ENCODE measurements at regions not wholly inside any gene's neighbourhood (a gene's known extent, or its start where the extent isn't known, plus 50 kb on each side); places are given as distances from the start of the nearest gene placed in this dataset.
"Not testable (repeated sequence)": the region's sequence is repeated elsewhere in the genome, so short reads cannot be mapped to it uniquely, and the experiment has no call there.

DNA sequence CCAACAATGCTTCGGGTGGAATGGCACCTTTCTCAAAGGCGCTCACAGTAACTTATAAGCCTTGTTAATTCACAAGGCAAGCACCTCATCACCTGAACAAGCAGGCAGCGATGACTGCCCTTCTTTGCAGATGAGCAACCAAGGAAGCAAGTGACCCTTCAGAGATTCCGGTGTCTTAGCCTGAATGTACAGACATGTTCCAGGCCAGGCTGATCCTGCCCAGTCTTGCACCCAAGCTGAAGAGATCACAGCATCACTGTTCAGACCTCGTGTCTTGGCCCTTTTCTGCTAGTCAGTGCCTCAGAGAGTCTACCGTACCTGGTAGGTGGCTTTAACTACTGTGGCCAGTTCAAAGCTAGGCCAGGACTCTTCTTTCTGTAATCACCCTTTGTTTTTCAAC lies 94.7 kb upstream of the ERCC6L2 start:
- DNase-seq = no peak
- Histone ChIP-seq H3K9me3 (ENCODE audit: control insufficient read depth in 4 of 4, insufficient read depth in 3 of 4, low read length in 3 of 4) (peaks cover 0 to 5% (median 0%) of the 10 kb centered on the region in 4 donors), H3K36me3 (ENCODE audit: control insufficient read depth in 4 of 4, insufficient read depth in 4 of 4, low read length in 4 of 4) (no peaks in the 10 kb centered on the region), H3K27me3 (ENCODE audit: control insufficient read depth in 3 of 3, insufficient read depth in 3 of 3, low read length in 2 of 3) (no peaks in the 10 kb centered on the region), H3K4me1 (ENCODE audit: control insufficient read depth in 5 of 5, insufficient read depth in 5 of 5, low read length in 5 of 5) (peaks cover 0 to 19% (median 5%) of the 10 kb centered on the region in 5 donors), H3K27ac (ENCODE audit: low read depth in 1 of 2, low read length in 1 of 2) (no peak overlapping the region), H3K4me3 (no peak overlapping the region), H3K9ac (ENCODE audit: insufficient read depth in 1 of 2, low read length in 2 of 2) (no peak overlapping the region)
- TF ChIP-seq, protein P1, sequence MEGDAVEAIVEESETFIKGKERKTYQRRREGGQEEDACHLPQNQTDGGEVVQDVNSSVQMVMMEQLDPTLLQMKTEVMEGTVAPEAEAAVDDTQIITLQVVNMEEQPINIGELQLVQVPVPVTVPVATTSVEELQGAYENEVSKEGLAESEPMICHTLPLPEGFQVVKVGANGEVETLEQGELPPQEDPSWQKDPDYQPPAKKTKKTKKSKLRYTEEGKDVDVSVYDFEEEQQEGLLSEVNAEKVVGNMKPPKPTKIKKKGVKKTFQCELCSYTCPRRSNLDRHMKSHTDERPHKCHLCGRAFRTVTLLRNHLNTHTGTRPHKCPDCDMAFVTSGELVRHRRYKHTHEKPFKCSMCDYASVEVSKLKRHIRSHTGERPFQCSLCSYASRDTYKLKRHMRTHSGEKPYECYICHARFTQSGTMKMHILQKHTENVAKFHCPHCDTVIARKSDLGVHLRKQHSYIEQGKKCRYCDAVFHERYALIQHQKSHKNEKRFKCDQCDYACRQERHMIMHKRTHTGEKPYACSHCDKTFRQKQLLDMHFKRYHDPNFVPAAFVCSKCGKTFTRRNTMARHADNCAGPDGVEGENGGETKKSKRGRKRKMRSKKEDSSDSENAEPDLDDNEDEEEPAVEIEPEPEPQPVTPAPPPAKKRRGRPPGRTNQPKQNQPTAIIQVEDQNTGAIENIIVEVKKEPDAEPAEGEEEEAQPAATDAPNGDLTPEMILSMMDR (IDR thresholded peaks at IDR 0.05; ENCODE audit: control extremely low read depth, extremely low read depth) = no peak
- WGBS, 2 donors = 94 to 97% methylated on average over 6 of the region's 6 CpGs
- ATAC-seq (ENCODE audit: insufficient read depth, low FRiP score) = no peak

DNA sequence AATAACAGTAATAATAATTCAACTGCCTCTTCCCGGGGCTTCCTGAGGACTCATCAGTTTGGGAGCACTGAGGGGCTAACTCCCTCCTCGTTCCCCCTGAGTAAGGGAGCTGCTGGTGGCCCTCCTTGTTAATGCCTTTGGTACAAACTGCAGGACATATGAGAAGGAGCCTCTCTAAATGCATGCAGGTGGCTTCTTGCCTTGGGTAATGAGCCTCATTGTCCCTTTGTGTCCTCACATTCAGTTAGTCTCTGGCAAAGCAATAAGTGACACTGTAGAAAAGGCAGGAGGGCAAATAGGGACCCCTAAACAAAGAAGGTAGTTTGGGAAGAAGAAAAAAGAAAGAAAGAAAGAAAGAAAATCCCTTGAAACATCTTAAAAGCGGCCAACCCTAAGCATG lies 95.4 kb upstream of the ERCC6L2 start:
- H3K4me1 ChIP-seq (ENCODE audit: control insufficient read depth in 5 of 5, insufficient read depth in 5 of 5, low read length in 5 of 5) = peaks cover 0 to 22% (median 5%) of the 10 kb centered on the region in 5 donors
- 88 to 94% methylated on average over 3 of the region's 3 CpGs for WGBS, 2 donors
- ATAC-seq (ENCODE audit: insufficient read depth, low FRiP score) = no peak
- H3K4me3 ChIP-seq = no peak overlapping the region
- peaks cover 0 to 5% (median 0%) of the 10 kb centered on the region in 4 donors for H3K9me3 ChIP-seq (ENCODE audit: control insufficient read depth in 4 of 4, insufficient read depth in 3 of 4, low read length in 3 of 4)
- no peaks in the 10 kb centered on the region for H3K36me3 ChIP-seq (ENCODE audit: control insufficient read depth in 4 of 4, insufficient read depth in 4 of 4, low read length in 4 of 4)
- H3K27ac ChIP-seq (ENCODE audit: low read depth in 1 of 2, low read length in 1 of 2) = no peak overlapping the region
- H3K9ac ChIP-seq (ENCODE audit: insufficient read depth in 1 of 2, low read length in 2 of 2) = no peak overlapping the region
- TF ChIP-seq, protein P1 (IDR thresholded peaks at IDR 0.05; ENCODE audit: control extremely low read depth, extremely low read depth) = no peak
- no peak for DNase-seq
- H3K27me3 ChIP-seq (ENCODE audit: control insufficient read depth in 3 of 3, insufficient read depth in 3 of 3, low read length in 2 of 3) = no peaks in the 10 kb centered on the region

DNA sequence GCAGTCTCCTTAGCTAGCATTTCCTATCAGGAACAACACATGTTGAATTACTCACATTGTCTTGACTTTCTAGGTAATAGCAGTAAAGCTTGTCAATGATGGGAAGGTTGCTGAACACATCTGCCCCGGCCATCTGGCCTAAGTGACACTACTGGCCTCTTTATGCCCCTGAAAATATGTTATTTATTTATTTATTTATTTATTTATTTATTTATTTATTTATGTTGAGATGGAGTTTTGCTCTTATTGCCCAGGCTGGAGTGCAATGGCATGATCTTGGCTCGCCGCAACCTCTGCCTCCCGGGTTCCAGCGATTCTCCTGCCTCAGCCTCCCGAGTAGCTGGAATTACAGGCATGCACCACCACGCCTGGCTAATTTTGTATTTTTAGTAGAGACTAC lies 95.9 kb upstream of the ERCC6L2 start:
- H3K4me3 ChIP-seq; H3K9me3 ChIP-seq (ENCODE audit: control insufficient read depth in 4 of 4, insufficient read depth in 3 of 4, low read length in 3 of 4); H3K27ac ChIP-seq (ENCODE audit: low read depth in 1 of 2, low read length in 1 of 2); H3K36me3 ChIP-seq (ENCODE audit: control insufficient read depth in 4 of 4, insufficient read depth in 4 of 4, low read length in 4 of 4); DNase-seq; ATAC-seq (ENCODE audit: insufficient read depth, low FRiP score); H3K9ac ChIP-seq (ENCODE audit: insufficient read depth in 1 of 2, low read length in 2 of 2); H3K27me3 ChIP-seq (ENCODE audit: control insufficient read depth in 3 of 3, insufficient read depth in 3 of 3, low read length in 2 of 3): not testable (repeated sequence)
- 95 to 96% methylated on average over 7 of the region's 7 CpGs for WGBS, 2 donors
- H3K4me1 ChIP-seq (ENCODE audit: control insufficient read depth in 5 of 5, insufficient read depth in 5 of 5, low read length in 5 of 5) = peaks cover 0 to 22% (median 5%) of the 10 kb centered on the region in 5 donors

DNA sequence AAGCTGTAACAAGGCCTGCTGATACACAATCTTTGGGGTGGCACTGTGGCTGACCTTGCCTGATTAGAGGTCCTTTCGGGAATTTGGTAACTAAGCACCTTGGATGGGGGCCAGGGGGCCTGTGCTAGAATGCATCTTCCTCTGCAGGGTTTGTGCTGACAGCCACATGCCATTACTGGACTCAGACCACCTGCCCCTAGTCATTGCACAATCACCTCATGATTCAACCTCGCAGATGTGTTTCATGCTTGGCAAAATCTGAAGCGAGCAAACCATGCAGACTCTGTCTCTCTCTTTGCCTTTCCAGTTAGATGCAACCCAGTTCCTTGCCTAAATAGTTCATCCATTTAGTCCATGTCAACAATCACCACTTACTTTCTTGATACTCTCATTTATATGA lies 96.5 kb upstream of the ERCC6L2 start:
- ATAC-seq (ENCODE audit: insufficient read depth, low FRiP score) (peak; percentile 24), DNase-seq (peak in 2 of 3 donors; percentile 48 to 66)
- peaks cover 0 to 22% (median 5%) of the 10 kb centered on the region in 5 donors for H3K4me1 ChIP-seq (ENCODE audit: control insufficient read depth in 5 of 5, insufficient read depth in 5 of 5, low read length in 5 of 5)
- no peak overlapping the region for H3K9ac ChIP-seq (ENCODE audit: insufficient read depth in 1 of 2, low read length in 2 of 2)
- TF ChIP-seq, protein P1 (IDR thresholded peaks at IDR 0.05; ENCODE audit: control extremely low read depth, extremely low read depth) = no peak
- H3K4me3 ChIP-seq = no peak overlapping the region
- 74 to 76% methylated on average over 3 of the region's 3 CpGs for WGBS, 2 donors
- H3K27me3 ChIP-seq (ENCODE audit: control insufficient read depth in 3 of 3, insufficient read depth in 3 of 3, low read length in 2 of 3) = no peaks in the 10 kb centered on the region
- no peaks in the 10 kb centered on the region for H3K36me3 ChIP-seq (ENCODE audit: control insufficient read depth in 4 of 4, insufficient read depth in 4 of 4, low read length in 4 of 4)
- peaks cover 0 to 5% (median 0%) of the 10 kb centered on the region in 4 donors for H3K9me3 ChIP-seq (ENCODE audit: control insufficient read depth in 4 of 4, insufficient read depth in 3 of 4, low read length in 3 of 4)
- no peak overlapping the region for H3K27ac ChIP-seq (ENCODE audit: low read depth in 1 of 2, low read length in 1 of 2)
